HG03520 (cell line): ENCODE measurements at regions not wholly inside any gene's neighbourhood (a gene's known extent, or its start where the extent isn't known, plus 50 kb on each side); places are given as distances from the start of the nearest gene placed in this dataset.
"Not testable (repeated sequence)": the region's sequence is repeated elsewhere in the genome, so short reads cannot be mapped to it uniquely, and the experiment has no call there.

ENCODE experiments used
- ATAC-seq: cut with Tn5 transposase; IDR thresholded peaks from one replicate; pipeline ENCODE4 v1.9.1; 2021; ENCODE audit warnings: mild to moderate bottlenecking, moderate library complexity; ENCODE audit not compliant: unreplicated experiment

DNA sequence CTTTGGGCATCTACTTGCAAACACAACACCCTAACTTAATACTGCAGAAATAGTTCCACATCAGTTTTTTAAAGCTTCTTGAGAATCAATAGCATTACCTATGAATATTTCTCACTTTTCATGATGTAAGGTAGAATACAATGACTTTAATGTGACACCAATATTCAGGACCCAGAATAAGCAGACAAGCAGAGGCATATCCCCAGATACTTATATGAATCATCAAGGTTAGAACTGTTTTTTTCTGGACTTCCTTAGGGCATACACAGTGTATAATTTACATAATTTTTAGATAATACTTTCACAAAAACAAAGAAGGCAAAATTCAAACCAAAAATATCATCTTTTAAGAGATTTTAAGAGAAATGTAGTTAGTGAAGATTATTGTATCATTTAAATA is 885.8 kb downstream of the FSCB start:
- ATAC-seq = no peak

DNA sequence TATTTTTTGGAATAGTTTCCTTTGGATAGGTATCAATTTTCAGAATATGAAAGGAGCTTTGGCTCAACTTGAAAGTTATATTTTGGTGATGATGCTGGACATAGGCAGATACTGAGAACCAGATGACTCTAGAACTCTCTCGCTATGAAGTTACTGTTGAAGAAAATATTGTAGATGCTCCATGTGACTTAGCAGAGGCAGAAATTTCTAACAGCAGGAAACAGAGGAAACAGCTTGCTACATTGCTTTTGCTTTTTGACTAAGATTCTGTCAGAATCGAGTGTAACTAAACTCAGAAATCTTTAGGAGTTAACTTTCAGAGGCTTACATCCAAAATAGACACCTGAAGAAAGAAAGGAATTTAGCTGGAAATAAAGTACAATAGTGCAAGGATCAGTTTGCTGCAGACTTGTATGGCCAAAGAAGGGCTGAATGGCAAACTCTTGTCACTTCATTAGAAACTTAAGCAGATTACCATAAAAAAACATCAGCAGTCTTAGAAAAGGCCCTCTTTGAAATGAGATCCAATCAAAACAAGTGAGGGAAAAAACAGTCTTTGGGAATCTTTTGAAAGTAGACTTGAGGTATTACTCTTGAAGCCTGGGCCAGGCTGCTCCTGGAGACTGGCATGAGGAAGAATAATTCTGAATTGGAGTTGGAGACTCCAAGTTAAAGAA is 911.8 kb downstream of the FSCB start:
- ATAC-seq = no peak

DNA sequence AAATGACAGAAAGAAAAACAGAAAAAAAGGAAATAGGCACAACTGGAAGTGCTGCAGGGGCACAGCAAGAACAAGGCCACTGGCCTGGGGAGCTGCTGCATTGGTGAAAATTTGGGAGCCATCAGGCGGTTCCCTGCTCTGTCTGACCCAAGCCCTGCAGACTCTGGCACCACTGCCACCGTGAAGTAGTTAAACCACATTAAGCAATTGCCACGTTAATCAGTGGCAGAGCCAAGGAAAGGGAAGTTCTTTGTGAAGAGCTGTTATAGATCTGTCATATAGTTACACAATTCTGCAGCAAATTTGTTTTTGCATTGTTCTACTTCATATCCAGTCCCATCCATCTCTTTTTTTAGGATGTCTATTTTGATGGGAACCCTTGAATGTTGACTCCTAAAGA is 915.3 kb downstream of the FSCB start:
- ATAC-seq = no peak

GRCh38 chr14:43587183-43587582 is 919.9 kb downstream of the FSCB start:
- no peak for ATAC-seq

DNA sequence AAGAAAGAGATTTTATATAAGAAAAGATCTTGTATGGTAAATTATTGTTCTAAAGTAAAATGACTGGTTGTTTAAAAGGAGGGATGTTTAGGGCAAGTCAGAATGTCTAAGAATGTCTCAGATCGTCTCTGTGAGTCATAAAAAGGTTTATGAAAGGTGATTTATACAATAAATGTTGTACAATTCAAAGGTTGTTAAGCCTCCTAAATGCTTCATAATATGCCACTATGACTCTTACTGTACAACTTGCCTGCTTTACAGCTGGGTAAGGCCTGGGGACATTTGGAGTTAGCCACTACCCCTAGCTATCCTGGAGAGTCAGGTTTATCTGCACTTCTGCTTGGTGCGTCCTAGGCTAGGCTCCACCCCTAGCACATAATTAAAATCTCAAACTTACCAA is 927.4 kb downstream of the FSCB start:
- ATAC-seq = no peak

GRCh38 chr14:43568022-43568421 is 939.1 kb downstream of the FSCB start:
- ATAC-seq = no peak

DNA sequence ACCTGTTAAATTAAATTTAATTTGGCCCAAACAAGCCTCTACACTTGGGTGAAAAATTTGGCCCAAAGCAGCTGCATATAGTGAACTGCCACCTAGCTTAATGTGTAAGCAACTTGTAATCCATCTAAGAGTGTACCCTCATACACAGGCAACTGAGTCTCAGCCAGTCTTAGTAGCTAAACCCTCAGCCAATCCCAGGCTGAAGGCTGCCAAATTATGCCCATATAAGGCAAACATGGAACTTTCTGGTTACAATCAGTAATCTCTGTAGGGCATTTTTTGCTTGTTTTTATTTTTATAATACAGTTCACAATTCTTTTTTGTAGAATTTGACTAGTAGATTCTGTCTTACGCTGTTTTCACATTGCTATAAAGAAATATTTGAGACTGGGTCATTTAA is 958.7 kb downstream of the FSCB start:
- ATAC-seq = no peak

- not testable (repeated sequence) for ATAC-seq
Measured at GRCh38 chr14:43547596-43547995, 959.5 kb downstream of the FSCB start.

DNA sequence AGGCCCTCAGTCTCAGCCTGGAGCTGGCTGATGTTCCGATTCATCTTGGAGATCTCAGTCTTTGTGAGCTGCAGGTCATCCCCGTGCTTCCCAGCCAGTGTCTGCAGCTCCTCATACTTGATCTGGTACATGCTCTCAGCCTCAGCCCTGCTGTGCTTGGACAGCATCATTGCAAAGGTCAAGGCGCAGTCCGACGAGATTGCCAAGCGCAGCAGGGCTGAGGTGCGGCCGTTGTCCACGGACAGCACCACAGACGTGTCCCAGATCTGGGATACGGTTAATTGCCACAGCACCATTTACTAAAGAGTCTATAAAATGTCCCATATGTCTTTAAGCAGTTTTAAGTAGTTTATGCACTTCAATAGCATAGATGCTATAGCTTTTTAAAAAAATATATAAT is 965.7 kb downstream of the FSCB start:
- no peak for ATAC-seq

DNA sequence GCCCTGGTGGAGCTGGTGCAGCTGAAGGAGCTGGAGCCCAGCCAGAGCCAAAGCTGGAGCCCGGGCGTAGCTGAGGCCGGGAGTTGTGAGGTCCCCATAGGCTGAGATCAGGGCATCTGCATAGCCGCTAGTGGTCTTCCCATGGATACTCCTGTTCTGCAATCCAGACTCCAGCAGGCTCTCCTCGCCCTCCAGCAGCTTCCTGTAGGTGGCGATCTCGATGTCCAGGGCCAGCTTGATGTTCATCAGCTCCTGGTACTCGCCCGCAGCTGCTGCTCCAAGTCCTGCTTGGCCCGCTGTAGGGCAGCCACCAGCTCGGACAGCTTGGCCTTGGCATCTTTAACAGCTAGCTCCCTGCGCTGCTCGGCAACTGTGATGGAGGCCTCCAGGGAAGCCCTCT is 966.1 kb downstream of the FSCB start:
- ATAC-seq = no peak

DNA sequence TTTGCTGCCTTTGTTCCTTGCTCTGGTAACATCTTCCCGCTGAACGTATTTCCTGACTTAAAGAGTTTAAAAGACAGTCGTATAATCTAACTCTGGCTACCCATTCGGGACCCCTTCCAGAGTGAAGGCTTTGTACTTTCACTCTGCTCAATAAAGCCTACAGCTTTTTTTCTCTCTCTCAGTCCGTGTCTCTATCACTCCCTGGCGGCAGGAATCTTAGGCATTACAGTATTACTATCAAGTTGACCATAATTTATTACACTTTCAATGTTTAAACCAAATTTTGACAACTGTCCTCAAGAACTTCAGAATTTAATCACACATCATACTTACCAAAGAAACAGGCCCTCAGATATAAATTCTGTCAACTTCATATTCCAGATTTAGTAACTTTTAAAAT is 967.9 kb downstream of the FSCB start:
- ATAC-seq = no peak

- no peak for ATAC-seq
Measured at GRCh38 chr14:43535231-43535838, 971.7 kb downstream of the FSCB start.

- no peak for ATAC-seq
Measured at GRCh38 chr14:43532825-43533416, 974.2 kb downstream of the FSCB start.

DNA sequence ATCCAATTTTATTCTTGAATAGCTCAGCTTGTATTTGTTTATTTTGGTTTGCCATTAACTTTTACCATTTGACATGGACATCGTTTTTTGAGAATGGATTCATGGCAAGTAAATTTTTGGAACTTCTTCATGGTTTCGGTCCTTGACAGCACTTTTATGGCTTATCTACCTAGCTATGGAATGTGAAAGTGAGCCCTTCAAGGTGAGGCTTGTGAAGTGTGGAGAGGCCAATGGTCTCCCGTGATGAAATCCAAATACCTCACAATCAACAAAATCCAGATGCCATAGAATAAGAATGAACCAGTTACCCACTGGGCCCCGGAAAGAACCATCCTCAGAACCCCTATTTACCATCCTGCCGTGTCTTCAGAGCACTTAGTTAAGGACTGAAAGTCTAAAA is 978.8 kb downstream of the FSCB start:
- no peak for ATAC-seq

DNA sequence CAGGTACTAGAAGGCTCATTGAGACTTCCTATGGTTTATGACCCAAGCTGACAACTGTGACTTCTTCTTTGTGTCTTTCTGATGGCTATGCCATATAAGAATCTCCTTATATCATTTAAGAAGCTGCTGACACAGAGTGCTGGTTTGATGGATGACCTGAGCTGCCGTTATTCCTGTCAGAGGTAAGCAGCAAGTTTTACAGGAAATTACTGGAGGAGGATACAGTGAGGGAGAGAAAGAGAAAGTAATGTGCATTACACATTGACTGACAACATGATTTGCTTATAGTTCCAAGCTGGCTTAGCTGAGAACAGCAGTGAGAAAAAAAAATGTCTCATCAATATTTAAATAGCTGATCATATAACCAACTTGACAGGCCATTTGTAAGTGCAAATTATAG is 981.4 kb downstream of the FSCB start:
- ATAC-seq = no peak

- no peak for ATAC-seq
Measured at GRCh38 chr14:43522901-43523300, 984.2 kb downstream of the FSCB start.

DNA sequence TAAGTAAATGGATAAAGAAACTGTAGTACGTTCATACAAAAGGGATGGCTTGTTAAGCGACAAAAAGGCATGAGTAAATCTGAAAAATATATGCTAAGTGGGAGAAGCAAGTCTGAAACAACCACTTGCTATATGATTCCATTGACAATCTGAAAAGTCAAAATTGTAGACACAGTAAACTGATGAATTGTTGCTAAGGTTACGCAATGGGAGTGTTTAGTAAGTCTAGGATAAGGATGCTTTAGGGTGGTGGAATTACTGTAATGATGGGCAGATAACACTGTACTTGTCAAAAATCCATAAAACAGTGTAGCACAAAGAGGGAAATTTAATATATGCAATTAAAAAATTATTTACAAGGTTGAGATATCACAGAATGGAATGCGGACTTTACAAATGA is 984.9 kb downstream of the FSCB start:
- no peak for ATAC-seq

DNA sequence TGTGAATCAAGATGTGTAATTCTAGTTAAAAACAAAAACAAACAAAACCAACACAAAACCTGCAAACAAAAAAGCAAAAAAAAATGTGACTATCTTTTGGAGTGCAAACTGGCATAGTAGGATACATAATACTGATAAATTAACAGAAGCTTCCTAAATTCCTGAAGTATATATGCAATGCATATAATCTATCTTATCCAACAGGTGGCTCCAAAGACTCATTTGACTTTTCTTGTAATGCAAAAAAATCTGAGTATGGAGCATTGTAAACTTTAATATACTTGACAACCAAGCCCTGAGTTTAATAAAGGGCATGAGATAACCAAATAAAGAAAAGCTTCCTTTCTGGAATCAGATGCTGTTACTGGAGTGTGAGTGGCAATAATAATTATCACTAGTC is 1003.6 kb downstream of the FSCB start:
- no peak for ATAC-seq

DNA sequence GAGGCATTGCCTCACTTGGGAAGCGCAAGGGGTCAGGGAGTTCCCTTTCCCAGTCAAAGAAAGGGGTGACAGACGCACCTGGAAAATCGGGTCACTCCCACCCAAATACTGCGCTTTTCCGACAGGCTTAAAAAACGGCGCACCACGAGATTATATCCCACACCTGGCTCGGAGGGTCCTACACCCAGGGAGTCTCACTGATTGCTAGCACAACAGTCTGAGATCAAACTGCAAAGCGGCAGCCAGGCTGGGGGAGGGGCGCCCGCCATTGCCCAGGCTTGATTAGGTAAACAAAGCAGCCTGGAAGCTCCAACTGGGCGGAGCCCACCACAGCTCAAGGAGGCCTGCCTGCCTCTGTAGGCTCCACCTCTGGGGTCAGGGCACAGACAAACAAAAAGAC is 1014.7 kb downstream of the FSCB start:
- not testable (repeated sequence) for ATAC-seq

- ATAC-seq = no peak
Measured at GRCh38 chr14:43483415-43483814, 1023.7 kb downstream of the FSCB start.

- ATAC-seq = no peak
Measured at GRCh38 chr14:43481864-43482263, 1025.2 kb downstream of the FSCB start.

- no peak for ATAC-seq
Measured at GRCh38 chr14:43480976-43481375, 1026.1 kb downstream of the FSCB start.
